Spleen (tissue), 7 donors: ENCODE measurements at regions not wholly inside any gene's neighbourhood (a gene's known extent, or its start where the extent isn't known, plus 50 kb on each side); places are given as distances from the start of the nearest gene placed in this dataset.

Experiments used
- CTCF ChIP-seq, 11 experiments: fragments of 200-600 bp in 7 of 11; fragments of 450-650 bp in 4 of 11; sonication (generic) in 4 of 11; IDR thresholded peaks in 8 of 11; conservative IDR thresholded peaks in 3 of 11; 1 replicate in 7 of 11; 2 replicates in 4 of 11; pipeline versions ENCODE4 v1.4.0 to v1.8.0; 2016 to 2021; ENCODE audit warnings: antibody characterized with exemption in 11 of 11, inconsistent platforms in 4 of 11, mild to moderate bottlenecking in 1 of 11
- POLR2A ChIP-seq, 3 donors: fragments of 450-650 bp; IDR thresholded peaks; one replicate each; pipeline ENCODE4 v1.5.1; 2017; ENCODE audit warnings: antibody characterized with exemption in 3 of 3, mild to moderate bottlenecking in 1 of 3
- POLR2AphosphoS5 ChIP-seq, 3 donors: sonication (generic); formaldehyde crosslinking; IDR thresholded peaks; one replicate each; pipeline ENCODE4 v1.5.1; 2017; ENCODE audit warnings: antibody characterized with exemption in 3 of 3
- donor health status: DM: no; HTN: no; CAD: no; lungs with moderate emphysema.
- donor health status: DM: no; HTN: no; CAD: no.
- donor health status: DM: no; HTN: no; CAD: no.

GRCh38 chr11:127138613-127139012 lies 138.0 kb upstream of the KIRREL3 start:
- TF ChIP-seq POLR2A (IDR thresholded peaks at IDR 0.05) (no peak), CTCF (IDR thresholded peaks at IDR 0.05 in 8 of 11, conservative IDR thresholded peaks at IDR 0.05 in 3 of 11) (no peak), POLR2AphosphoS5 (IDR thresholded peaks at IDR 0.05) (no peak)
